Peyer's patch (tissue), 4 donors: ENCODE measurements at regions not wholly inside any gene's neighbourhood (a gene's known extent, or its start where the extent isn't known, plus 50 kb on each side); places are given as distances from the start of the nearest gene placed in this dataset.

Source experiments
- POLR2A ChIP-seq, 2 donors: fragments of 450-650 bp; IDR thresholded peaks; one replicate each; pipeline ENCODE4 v1.5.1; 2017; ENCODE audit warnings: antibody characterized with exemption in 2 of 2, mild to moderate bottlenecking in 2 of 2, moderate library complexity in 2 of 2
- TF ChIP-seq, protein P1 (sequence below), 6 experiments: fragments of 450-650 bp in 4 of 6; fragments of 200-600 bp in 2 of 6; sonication (generic) in 1 of 6; IDR thresholded peaks; one replicate each; pipeline ENCODE4 v1.5.1; 2017 to 2019; ENCODE audit warnings: antibody characterized with exemption in 6 of 6, mild to moderate bottlenecking in 3 of 6, moderate library complexity in 1 of 6

GRCh38 chr4:19117022-19117421 lies 1095.5 kb upstream of the LCORL start:
- TF ChIP-seq, protein P1, sequence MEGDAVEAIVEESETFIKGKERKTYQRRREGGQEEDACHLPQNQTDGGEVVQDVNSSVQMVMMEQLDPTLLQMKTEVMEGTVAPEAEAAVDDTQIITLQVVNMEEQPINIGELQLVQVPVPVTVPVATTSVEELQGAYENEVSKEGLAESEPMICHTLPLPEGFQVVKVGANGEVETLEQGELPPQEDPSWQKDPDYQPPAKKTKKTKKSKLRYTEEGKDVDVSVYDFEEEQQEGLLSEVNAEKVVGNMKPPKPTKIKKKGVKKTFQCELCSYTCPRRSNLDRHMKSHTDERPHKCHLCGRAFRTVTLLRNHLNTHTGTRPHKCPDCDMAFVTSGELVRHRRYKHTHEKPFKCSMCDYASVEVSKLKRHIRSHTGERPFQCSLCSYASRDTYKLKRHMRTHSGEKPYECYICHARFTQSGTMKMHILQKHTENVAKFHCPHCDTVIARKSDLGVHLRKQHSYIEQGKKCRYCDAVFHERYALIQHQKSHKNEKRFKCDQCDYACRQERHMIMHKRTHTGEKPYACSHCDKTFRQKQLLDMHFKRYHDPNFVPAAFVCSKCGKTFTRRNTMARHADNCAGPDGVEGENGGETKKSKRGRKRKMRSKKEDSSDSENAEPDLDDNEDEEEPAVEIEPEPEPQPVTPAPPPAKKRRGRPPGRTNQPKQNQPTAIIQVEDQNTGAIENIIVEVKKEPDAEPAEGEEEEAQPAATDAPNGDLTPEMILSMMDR (IDR thresholded peaks at IDR 0.05), result no peak
- no peak for TF ChIP-seq POLR2A (IDR thresholded peaks at IDR 0.05)
